GM06990 (cell line): ENCODE measurements at regions not wholly inside any gene's neighbourhood (a gene's known extent, or its start where the extent isn't known, plus 50 kb on each side); places are given as distances from the start of the nearest gene placed in this dataset.
"Not testable (repeated sequence)": the region's sequence is repeated elsewhere in the genome, so short reads cannot be mapped to it uniquely, and the experiment has no call there.

ENCODE experiments used
- DNase-seq: peaks from one replicate; pipeline ENCODE4 v3.0.0-alpha.2; 2011; ENCODE audit not compliant: insufficient read length; ENCODE audit errors: extremely low read depth
- H3K27me3 ChIP-seq: replicated peaks from 2 replicates; pipeline ENCODE4 v1.6.0; 2011; ENCODE audit warnings: low read length; ENCODE audit not compliant: control insufficient read depth, insufficient read depth
- H3K36me3 ChIP-seq: 2 replicates; pipeline ENCODE4 v1.5.1; 2011; ENCODE audit warnings: low read length; ENCODE audit not compliant: control insufficient read depth, insufficient read depth
- H3K4me3 ChIP-seq: replicated peaks from 2 replicates; pipeline ENCODE4 v1.5.1; 2011; ENCODE audit warnings: low read depth, mild to moderate bottlenecking, control low read depth, low read length
- TF ChIP-seq, protein P1 (sequence below): IDR thresholded peaks from 2 replicates; pipeline ENCODE4 v1.5.1; 2011; ENCODE audit warnings: low read length, control low read depth, mild to moderate bottlenecking, inconsistent platforms; ENCODE audit not compliant: insufficient read depth, poor library complexity, severe bottlenecking

DNA sequence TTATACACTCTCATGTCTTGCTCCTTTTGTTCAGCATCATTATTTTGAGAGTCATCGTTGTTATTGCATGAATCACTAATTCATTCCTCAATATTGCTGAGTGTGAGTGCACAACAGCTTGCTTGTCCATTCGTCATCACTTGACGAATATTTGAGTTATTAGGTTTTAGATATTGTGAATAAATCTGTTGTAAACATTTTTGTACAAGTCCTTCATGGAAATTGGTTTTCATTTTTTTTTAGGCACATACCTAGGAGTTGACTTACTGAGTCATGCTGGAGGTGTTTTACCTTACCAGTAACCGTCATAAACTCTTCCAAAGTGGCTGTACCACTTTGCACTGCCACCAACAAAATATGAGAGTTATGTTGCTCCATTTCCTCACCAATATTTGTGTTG, 84.2 kb upstream of the NCK2 start:
- TF ChIP-seq, protein P1, sequence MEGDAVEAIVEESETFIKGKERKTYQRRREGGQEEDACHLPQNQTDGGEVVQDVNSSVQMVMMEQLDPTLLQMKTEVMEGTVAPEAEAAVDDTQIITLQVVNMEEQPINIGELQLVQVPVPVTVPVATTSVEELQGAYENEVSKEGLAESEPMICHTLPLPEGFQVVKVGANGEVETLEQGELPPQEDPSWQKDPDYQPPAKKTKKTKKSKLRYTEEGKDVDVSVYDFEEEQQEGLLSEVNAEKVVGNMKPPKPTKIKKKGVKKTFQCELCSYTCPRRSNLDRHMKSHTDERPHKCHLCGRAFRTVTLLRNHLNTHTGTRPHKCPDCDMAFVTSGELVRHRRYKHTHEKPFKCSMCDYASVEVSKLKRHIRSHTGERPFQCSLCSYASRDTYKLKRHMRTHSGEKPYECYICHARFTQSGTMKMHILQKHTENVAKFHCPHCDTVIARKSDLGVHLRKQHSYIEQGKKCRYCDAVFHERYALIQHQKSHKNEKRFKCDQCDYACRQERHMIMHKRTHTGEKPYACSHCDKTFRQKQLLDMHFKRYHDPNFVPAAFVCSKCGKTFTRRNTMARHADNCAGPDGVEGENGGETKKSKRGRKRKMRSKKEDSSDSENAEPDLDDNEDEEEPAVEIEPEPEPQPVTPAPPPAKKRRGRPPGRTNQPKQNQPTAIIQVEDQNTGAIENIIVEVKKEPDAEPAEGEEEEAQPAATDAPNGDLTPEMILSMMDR = no peak
- no peaks in the 10 kb centered on the region for H3K27me3 ChIP-seq
- DNase-seq = no peak
- H3K36me3 ChIP-seq = no peaks in the 10 kb centered on the region
- H3K4me3 ChIP-seq = no peak overlapping the region

DNA sequence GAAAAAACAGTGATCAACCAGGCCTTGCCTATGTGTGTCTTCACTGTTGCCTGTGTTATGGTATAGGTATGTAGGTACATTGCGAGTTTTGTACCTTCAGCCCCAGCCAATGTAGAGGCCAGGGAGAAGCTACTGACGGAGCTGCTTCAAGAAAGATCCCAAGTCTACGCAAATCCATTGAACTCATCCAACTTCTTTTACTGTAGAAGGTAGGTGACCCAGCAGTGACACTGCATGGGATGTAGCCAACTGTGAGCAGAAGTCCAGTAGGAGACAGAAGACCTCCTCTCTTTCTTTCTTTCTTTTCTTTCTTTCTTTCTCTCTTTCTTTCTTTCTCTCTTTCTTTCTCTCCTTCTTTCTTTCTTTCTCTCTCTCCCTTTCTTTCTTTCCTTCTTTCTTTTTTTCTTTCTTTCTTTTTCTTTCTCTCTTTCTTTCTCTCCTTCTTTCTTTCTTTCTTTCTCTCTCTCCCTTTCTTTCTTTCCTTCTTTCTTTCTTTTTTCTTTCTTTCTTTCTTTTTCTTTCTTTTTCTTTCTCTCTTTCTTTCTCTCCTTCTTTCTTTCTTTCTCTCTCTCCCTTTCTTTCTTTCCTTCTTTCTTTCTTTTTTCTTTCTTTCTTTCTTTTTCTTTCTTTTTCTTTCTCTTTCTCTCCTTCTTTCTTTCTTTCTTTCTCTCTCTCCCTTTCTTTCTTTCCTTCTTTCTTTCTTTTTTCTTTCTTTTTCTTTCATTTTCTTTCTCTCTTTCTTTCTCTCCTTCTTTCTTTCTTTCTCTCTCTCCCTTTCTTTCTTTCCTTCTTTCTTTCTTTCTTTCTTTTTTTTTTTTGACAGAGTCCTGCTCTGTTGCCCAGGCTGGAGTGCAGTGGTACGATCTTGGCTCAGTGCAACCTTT, 88.7 kb upstream of the NCK2 start:
- not testable (repeated sequence) for H3K4me3 ChIP-seq, DNase-seq, H3K27me3 ChIP-seq, H3K36me3 ChIP-seq

DNA sequence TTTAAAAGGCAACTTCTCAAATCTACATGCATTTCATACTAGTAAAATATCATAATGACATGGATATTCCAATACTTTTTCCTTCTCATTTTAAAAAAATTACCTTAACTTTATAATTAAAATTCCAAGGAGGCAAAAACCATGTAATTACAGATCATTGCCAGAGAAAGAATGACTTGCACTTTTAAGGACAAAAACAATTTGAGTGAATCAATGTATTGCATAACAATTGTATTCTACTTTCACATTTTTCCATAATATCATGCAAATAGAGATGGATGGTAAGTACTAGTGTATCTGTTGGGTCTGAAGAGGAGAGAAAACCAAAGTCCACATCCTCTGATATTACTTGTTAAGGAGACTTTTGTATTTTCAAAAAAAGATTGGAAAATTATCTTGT, 89.5 kb upstream of the NCK2 start:
- H3K36me3 ChIP-seq = no peaks in the 10 kb centered on the region
- H3K4me3 ChIP-seq = no peak overlapping the region
- TF ChIP-seq, protein P1 = no peak
- no peak for DNase-seq
- no peaks in the 10 kb centered on the region for H3K27me3 ChIP-seq

DNA sequence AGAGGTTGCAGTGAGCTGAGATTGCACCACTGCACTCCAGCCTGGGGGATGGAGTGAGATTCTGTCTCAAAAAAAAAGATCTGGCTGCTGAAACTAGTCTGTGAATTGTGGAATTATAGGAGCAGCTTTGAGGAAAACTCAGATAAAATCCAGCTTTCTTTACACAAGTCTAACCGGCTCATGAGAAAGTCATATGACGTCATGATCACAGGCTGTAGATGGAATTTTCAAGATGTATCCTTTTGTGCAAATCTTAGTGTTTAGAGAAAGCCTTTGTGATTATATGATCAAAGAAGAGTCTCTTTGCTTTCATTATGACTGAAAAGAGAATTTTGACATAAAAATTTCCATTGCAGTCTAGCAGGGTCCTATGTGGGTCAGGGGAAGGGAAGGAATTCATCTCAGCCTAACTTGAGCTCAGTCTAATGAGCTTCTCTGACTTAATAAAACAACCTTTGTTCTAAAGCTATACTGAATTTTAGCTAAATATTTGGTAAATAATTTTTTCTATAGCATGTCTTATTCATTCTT, 90.2 kb upstream of the NCK2 start:
- DNase-seq = no peak
- TF ChIP-seq, protein P1 = no peak
- no peak overlapping the region for H3K4me3 ChIP-seq
- no peaks in the 10 kb centered on the region for H3K27me3 ChIP-seq
- H3K36me3 ChIP-seq = no peaks in the 10 kb centered on the region

DNA sequence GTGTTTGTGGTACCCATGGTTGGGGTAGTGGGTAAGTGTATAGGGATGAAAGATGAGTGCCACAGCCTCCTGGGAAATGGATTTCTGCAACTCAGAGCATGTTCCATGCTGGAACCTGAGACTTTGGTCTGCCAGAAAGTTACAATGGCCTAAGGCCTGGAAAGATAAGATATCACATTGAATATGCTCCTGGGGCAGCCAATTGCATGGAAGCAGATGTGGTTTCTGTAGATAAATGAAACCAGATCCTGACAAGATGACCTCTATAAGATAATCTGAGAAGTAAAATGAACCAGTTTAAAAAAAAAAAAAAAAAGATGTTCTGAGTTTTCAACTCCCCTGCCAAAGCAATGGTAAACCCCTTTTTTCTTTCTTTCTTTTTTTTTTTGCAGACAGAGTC, 91.4 kb upstream of the NCK2 start:
- no peaks in the 10 kb centered on the region for H3K27me3 ChIP-seq
- no peak for DNase-seq
- no peak overlapping the region for H3K4me3 ChIP-seq
- TF ChIP-seq, protein P1 = no peak
- H3K36me3 ChIP-seq = no peaks in the 10 kb centered on the region

DNA sequence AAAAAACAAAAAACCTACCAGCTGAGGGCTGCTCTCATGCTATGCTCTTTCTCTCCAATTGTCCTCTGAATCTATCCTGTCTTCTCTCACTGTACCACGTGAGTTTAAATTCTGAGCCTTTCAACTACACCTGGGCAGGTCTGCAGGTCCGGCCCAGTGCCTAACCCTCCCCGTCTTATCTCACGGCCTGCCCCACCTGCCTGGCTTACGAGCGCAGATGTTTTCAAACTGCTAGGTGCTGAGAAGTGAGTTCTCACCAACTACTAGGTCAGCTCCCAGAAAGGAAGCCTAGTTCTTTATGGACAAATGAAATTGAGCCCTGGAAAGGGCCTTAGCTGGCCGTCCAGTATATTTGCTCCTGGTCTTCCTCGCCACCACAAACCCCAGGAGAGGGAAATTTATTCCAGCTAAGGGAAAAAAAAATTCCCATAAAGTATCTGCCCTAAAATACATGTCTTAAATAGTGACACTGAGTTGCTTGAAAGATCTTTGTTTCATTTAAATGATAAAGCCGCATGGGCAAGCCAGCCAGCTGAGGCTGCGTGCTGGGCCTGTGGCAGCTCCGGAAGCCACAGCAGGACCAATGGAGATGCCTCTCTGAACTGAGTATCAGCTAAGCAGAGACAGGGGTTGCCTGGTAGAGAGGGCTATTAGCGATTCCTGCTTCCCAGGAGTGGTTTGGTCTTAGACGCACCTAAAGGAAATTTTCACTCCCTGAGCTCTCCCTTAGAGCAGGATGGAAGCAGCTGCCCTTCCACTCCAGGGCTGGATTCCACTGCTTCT, 92.5 kb upstream of the NCK2 start:
- Histone ChIP-seq H3K4me3 (no peak overlapping the region), H3K36me3 (no peaks in the 10 kb centered on the region), H3K27me3 (no peaks in the 10 kb centered on the region)
- TF ChIP-seq, protein P1 = no peak
- DNase-seq = no peak
